ENCODE measurements at regions not wholly inside any gene's neighbourhood (a gene's known extent, or its start where the extent isn't known, plus 50 kb on each side); places are given as distances from the start of the nearest gene placed in this dataset.

- H3K27ac Mint-ChIP-seq (ENCODE audit: unreplicated experiment): no peak overlapping the region
- H3K9me3 Mint-ChIP-seq (ENCODE audit: unreplicated experiment): peaks cover 1% of the 10 kb centered on the region
- no peak overlapping the region for H3K4me3 Mint-ChIP-seq (ENCODE audit: unreplicated experiment)
- H3K27me3 Mint-ChIP-seq (ENCODE audit: unreplicated experiment): peaks cover 2% of the 10 kb centered on the region
- TF ChIP-seq CTCF (IDR thresholded peaks at IDR 0.05; ENCODE audit: partially characterized antibody, unreplicated experiment): no peak
- no peaks in the 10 kb centered on the region for H3K36me3 Mint-ChIP-seq (ENCODE audit: unreplicated experiment)
- DNase-seq: no peak
- H3K4me1 Mint-ChIP-seq (ENCODE audit: low read depth, unreplicated experiment): no peaks in the 10 kb centered on the region
Observed at GRCh38 chr2:220684099-220684498, 888.0 kb downstream of the EPHA4 start.

- no peaks in the 10 kb centered on the region for H3K36me3 Mint-ChIP-seq (ENCODE audit: unreplicated experiment)
- no peaks in the 10 kb centered on the region for H3K4me1 Mint-ChIP-seq (ENCODE audit: low read depth, unreplicated experiment)
- H3K27ac Mint-ChIP-seq (ENCODE audit: unreplicated experiment): no peak overlapping the region
- peak; percentile 96 for TF ChIP-seq CTCF (IDR thresholded peaks at IDR 0.05; ENCODE audit: partially characterized antibody, unreplicated experiment)
- no peak overlapping the region for H3K4me3 Mint-ChIP-seq (ENCODE audit: unreplicated experiment)
- peak; percentile 74 for DNase-seq
- H3K27me3 Mint-ChIP-seq (ENCODE audit: unreplicated experiment): peaks cover 2% of the 10 kb centered on the region
- H3K9me3 Mint-ChIP-seq (ENCODE audit: unreplicated experiment): no peaks in the 10 kb centered on the region
Observed at GRCh38 chr2:220687231-220687843, 884.8 kb downstream of the EPHA4 start.

GRCh38 chr2:220695397-220696279 is 876.5 kb downstream of the EPHA4 start:
- DNase-seq: no peak
- Mint-ChIP-seq H3K27ac (ENCODE audit: unreplicated experiment) (no peak overlapping the region), H3K36me3 (ENCODE audit: unreplicated experiment) (no peaks in the 10 kb centered on the region), H3K4me1 (ENCODE audit: low read depth, unreplicated experiment) (no peaks in the 10 kb centered on the region), H3K27me3 (ENCODE audit: unreplicated experiment) (peaks cover 2% of the 10 kb centered on the region), H3K9me3 (ENCODE audit: unreplicated experiment) (no peaks in the 10 kb centered on the region), H3K4me3 (ENCODE audit: unreplicated experiment) (no peak overlapping the region)
- TF ChIP-seq CTCF (IDR thresholded peaks at IDR 0.05; ENCODE audit: partially characterized antibody, unreplicated experiment): no peak

- no peak for TF ChIP-seq CTCF (IDR thresholded peaks at IDR 0.05; ENCODE audit: partially characterized antibody, unreplicated experiment)
- no peak for DNase-seq
- H3K36me3 Mint-ChIP-seq (ENCODE audit: unreplicated experiment): peaks cover 2% of the 10 kb centered on the region
- no peaks in the 10 kb centered on the region for H3K9me3 Mint-ChIP-seq (ENCODE audit: unreplicated experiment)
- no peak overlapping the region for H3K27ac Mint-ChIP-seq (ENCODE audit: unreplicated experiment)
- H3K27me3 Mint-ChIP-seq (ENCODE audit: unreplicated experiment): peaks cover 2% of the 10 kb centered on the region
- no peaks in the 10 kb centered on the region for H3K4me1 Mint-ChIP-seq (ENCODE audit: low read depth, unreplicated experiment)
- H3K4me3 Mint-ChIP-seq (ENCODE audit: unreplicated experiment): no peak overlapping the region
Observed at GRCh38 chr2:220696280-220696669, 875.8 kb downstream of the EPHA4 start.

- H3K4me3 Mint-ChIP-seq (ENCODE audit: unreplicated experiment): no peak overlapping the region
- H3K36me3 Mint-ChIP-seq (ENCODE audit: unreplicated experiment): peaks cover 5% of the 10 kb centered on the region
- DNase-seq: no peak
- H3K27me3 Mint-ChIP-seq (ENCODE audit: unreplicated experiment): peaks cover 2% of the 10 kb centered on the region
- H3K27ac Mint-ChIP-seq (ENCODE audit: unreplicated experiment): no peak overlapping the region
- TF ChIP-seq CTCF (IDR thresholded peaks at IDR 0.05; ENCODE audit: partially characterized antibody, unreplicated experiment): no peak
- no peaks in the 10 kb centered on the region for H3K9me3 Mint-ChIP-seq (ENCODE audit: unreplicated experiment)
- H3K4me1 Mint-ChIP-seq (ENCODE audit: low read depth, unreplicated experiment): no peaks in the 10 kb centered on the region
Observed at GRCh38 chr2:220697011-220697410, 875.1 kb downstream of the EPHA4 start.
